H1 (cell line): ENCODE measurements at regions not wholly inside any gene's neighbourhood (a gene's known extent, or its start where the extent isn't known, plus 50 kb on each side); places are given as distances from the start of the nearest gene placed in this dataset.

Experiments used
- CTCF ChIP-seq, 3 experiments: IDR thresholded peaks; 1 replicate in 2 of 3; 2 replicates in 1 of 3; pipeline versions ENCODE4 v1.5.1 to v1.6.1; 2011; ENCODE audit warnings: low read length in 3 of 3, mild to moderate bottlenecking in 3 of 3, inconsistent platforms in 2 of 3, low read depth in 1 of 3, moderate library complexity in 1 of 3; ENCODE audit not compliant: insufficient read depth in 1 of 3; ENCODE audit errors: control extremely low read depth in 1 of 3
- GTF2F1 ChIP-seq: IDR thresholded peaks from 2 replicates; pipeline ENCODE4 v1.6.1; 2012; ENCODE audit warnings: low read depth, low read length, improper control_type of control experiment, borderline replicate concordance
- USF2 ChIP-seq: IDR thresholded peaks from 2 replicates; pipeline ENCODE4 v1.6.1; 2011; ENCODE audit warnings: low read length, improper control_type of control experiment
- YY1 ChIP-seq: IDR thresholded peaks from 2 replicates; pipeline ENCODE4 v1.6.1; 2011; ENCODE audit warnings: low read depth, mild to moderate bottlenecking, low read length

GRCh38 chr6:15106958-15107643 is 138.8 kb upstream of the JARID2 start:
- no peak for TF ChIP-seq USF2
- TF ChIP-seq GTF2F1 = no peak
- no peak for TF ChIP-seq CTCF (IDR thresholded peaks at IDR 0.05; ENCODE audit: control extremely low read depth in 1 of 3, insufficient read depth in 1 of 3, low read depth in 1 of 3, low read length in 3 of 3)
- TF ChIP-seq YY1 = no peak
